Stimulated activated CD8-positive, alpha-beta memory T cell treated with anti-CD3 and anti-CD28 coated beads, Interleukin-4, amount 100 ng/mL, for 4 hours (primary cell): ENCODE measurements at regions not wholly inside any gene's neighbourhood (a gene's known extent, or its start where the extent isn't known, plus 50 kb on each side); places are given as distances from the start of the nearest gene placed in this dataset.

ENCODE experiments used
- DNase-seq, 2 donors: peaks; one replicate each; pipeline ENCODE4 v3.0.0-alpha.2; 2020; ENCODE audit warnings: low read depth in 2 of 2, low spot score in 1 of 2

DNA sequence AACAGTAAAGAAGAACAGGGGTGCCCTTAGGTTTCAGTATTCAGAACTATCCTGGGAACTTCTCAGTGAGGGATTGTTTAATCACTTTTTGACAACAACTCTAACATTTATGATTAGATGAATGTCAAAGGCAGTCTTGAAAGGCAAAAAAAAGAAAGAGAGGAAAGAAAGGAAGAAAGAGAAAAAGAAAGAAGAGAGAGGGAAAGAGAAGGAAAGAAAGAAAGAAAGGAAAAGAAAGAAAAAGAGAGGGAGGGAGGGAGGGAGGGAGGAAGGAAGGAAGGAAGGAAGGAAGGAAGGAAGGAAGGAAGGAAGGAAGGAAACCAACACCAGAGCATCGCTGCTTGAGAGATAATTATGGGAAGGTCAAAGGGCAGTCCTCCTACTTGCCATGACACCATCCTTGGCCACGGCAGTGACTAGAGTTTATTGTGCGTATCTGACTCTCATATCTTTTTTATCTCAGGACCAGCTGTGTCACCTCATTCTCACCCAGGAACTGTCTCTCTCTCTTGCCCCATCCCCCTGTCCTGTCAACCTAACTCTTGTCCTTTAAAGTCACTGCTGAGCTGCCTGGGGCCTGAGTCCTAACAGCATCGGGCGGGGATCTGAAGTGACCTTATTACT, 96.8 kb upstream of the ATXN1 start:
- no peak for DNase-seq

DNA sequence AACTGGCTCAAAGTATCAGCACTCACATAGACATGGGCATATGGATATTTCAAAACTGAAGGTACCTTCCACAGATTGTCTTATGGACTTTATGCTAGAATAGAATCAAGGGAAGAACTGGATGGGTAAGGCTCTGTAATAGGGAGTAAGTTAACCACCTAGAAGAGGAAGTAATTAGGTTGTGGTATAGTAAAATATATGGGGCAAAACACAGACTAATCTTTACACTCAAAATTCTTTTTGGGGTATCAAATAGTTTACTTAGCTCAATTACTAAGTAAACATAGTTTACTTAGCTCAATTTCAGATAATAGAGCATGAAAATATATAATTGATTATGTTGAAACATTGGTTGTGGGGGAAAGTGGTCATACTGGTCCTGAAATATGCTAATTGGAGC, 94.2 kb upstream of the ATXN1 start:
- no peak for DNase-seq

DNA sequence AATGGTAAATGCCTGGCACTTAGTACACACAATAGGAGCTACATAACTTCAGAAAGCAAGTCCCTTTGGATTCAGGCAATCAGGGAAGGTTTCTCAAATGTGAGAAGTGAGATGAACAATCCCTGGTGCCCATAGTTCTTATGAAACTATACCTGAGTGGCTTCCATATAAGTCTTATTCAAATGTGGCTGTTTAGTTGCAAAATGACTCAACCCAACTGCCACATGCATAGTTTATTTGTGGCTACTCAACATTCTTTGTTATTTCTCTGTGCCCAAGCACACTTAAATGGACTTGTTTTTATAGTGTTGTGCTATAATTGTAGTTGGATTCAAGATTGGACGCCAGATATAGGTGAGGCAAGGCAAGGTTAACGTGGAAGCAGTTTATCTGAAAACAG, 93.7 kb upstream of the ATXN1 start:
- no peak for DNase-seq

GRCh38 chr6:16852671-16853070, 91.4 kb upstream of the ATXN1 start:
- no peak for DNase-seq

- no peak for DNase-seq
Measured at GRCh38 chr6:16851758-16852157, 90.5 kb upstream of the ATXN1 start.

DNA sequence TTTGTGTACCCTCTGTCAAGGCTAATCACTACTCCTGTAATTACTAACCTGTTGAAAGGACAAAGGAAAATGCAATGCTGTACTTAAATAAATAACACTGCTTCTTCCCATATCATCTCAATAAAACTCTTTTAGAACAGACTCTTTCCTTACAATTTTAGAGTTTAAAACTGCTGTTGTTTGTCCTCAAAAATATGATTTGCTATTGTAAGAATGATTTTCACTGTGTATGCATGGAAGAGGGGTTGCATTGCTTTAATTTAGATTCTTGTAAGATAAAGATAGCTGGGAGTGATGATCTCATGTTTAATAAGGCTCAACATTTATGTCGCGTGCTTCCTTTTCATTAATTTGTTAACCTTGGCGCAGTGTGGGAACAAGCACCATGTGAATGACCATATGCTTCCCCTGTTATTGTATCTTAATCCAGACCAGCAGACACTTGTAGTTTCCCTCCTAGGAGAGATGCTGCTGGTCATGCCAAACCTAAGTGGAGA, 89.8 kb upstream of the ATXN1 start:
- DNase-seq, result no peak

GRCh38 chr6:16850681-16851026, 89.4 kb upstream of the ATXN1 start:
- no peak for DNase-seq

DNA sequence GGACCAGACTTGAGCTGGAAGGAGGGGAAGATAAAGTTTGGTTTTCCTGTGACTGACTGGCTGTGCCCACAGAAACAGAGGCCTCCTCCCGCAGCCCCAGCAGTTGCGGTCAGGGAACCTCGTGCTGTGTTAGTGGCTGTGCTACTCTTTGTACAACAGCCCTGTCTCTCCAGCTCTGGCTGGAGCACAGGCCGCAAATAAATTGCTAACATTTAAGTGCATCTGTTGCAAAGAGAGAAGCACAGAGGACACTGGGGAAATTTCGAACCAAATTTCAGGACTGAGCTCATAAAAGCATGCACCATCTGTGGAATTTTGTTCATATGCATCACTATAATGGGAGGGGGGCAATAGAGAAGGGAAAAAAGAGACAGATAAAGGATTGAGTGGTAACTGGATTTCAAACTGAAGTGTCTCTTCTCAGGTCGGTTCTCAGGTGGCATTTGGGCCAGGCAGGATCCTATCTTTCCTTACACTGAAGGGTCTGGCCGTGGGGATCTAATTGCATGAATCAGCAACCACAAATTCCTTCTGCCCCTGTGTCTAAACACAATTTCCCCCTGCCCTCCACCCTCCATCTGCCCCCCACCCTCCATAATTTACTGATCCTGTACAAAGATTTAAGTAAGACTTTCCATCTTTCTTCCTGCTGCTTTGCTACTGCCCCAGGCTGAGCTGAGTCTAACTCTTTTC, 88.9 kb upstream of the ATXN1 start:
- no peak for DNase-seq

GRCh38 chr6:16849280-16849987, 88.2 kb upstream of the ATXN1 start:
- DNase-seq, result no peak

DNA sequence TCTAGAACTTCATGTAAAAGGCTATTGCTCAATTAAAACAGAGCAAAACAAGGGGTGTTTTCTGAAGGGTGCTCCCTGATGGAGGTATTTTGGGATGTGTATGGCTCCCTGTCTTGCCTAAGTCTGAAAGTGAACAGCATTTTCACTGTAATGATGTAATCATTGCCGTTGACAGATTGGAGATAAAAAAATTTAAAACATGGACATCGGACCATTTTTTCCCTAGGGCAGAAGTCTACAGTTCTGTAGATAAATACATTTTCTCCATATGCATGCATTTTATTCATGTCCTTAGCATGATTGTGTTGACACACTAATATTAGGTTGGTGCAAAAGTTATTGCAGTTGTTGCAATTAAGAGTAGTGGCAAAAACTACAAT, 85.1 kb upstream of the ATXN1 start:
- DNase-seq, result no peak

- no peak for DNase-seq
Measured at GRCh38 chr6:16844183-16844582, 82.9 kb upstream of the ATXN1 start.

DNA sequence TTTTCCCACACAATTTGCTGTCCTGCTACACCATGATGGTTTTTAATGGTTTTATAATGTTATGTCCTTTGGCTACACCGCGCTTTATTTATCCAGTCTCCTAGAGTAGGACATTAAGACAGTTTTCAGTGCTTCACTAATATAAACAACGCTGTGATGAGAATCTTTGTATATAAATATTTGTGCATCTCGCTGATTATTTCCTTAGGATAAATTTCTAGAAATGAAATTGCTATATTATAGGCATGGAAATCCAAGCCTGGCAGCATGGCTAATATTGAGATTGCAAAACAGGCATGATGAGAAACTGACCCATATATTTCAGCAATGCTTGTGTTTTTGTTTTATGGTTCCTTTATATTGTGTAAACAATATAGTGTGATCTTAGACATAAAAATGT, 81.4 kb upstream of the ATXN1 start:
- DNase-seq, result no peak

- no peak for DNase-seq
Measured at GRCh38 chr6:16841241-16841640, 80.0 kb upstream of the ATXN1 start.

DNA sequence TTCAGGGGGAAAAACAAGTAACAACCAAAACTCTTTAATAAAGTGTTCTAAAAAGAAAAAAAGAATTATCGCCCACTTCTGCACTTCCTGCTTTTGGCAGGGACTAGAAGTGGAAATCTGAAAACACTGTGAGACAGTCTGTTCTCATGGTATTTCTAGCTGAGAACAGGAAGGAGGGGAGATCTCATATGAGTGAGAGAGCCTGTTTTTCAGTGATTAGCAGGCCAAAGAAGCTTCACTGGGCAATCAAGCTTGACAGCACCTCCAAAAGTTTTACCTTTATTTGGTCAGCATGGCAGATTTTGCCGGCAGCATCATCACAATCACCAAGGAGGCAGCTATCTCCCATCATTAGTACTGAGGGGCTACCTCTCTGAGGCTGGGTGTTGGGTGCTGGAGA, 79.5 kb upstream of the ATXN1 start:
- DNase-seq, result no peak

DNA sequence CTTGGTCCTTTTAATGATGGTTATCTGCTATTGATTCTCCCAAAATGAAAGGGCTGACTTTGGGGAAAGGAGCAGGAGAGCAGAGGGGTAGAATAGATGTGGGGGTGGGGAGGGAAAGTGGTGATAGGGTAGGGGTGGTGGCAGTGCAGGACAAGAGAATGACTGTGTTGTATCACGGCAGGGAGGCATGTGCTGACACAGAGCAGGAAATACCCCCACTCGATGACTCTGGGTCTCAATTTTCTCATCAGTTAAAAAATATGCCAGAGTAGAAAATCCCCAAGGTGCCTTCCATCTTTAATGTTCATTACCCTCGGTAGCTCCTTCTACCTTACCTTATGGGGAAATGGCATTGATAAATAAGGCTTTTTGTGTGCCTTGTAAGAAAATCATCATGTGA, 79.0 kb upstream of the ATXN1 start:
- DNase-seq, result no peak

DNA sequence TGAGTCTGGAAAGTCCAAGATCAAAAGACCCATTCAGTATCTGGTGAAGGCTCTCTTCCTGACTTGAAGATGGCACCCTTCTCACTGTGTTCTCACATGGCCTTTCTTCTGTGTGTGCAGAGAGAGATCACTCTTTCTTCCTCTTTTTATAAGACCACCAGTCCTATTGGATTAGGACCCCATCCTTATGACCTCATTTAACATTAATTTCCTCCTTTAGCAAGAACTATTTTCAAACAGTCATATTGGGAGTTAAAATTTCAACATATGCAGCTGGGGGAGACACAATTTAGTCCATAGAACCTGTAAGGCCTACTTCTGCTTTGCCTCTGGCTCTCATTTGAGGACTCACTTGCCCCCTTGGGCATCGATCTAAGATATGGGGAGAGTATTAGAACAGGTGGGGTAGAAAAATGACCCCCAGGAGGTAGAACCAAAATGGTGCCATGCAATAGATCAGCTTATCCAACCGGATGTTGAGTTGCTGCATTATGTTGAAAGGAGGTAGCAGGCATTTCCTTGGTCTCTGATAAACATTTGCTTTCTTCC, 78.4 kb upstream of the ATXN1 start:
- no peak for DNase-seq

DNA sequence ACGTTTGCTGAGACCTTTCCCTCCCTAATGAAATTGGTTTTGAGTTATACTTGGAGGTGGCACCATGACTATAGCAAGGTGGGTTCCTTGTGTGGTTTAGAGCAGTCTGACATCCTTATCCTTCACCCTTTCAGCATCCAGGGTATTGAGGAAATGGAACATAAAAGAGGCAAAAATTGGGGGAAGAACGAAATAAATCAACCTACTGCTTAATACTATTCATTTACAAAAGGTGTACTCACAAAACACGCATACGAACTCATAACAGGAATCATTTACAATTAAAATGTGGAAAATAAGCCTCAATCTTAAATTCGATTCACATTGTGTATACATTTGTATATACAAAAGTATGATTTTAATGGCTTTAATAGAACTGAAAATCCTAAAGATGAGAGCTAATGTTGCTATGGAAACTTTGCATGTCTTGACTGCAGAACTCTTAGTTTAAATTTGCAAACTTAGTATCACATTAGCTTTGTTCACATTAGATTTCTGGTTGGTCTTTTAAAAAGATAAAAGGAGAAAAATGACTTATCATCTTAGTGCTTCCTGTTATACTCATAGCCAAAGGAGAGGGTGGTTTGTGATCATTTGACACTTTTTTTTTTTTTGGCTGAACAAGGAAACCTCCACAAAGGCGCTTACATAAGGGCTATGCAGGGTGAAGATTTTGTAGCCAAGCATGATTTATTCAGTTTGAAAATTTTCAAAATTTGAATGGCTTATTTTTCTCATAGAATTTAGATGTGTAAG, 76.1 kb upstream of the ATXN1 start:
- DNase-seq, result no peak

GRCh38 chr6:16836144-16836981, 75.1 kb upstream of the ATXN1 start:
- DNase-seq, result no peak

DNA sequence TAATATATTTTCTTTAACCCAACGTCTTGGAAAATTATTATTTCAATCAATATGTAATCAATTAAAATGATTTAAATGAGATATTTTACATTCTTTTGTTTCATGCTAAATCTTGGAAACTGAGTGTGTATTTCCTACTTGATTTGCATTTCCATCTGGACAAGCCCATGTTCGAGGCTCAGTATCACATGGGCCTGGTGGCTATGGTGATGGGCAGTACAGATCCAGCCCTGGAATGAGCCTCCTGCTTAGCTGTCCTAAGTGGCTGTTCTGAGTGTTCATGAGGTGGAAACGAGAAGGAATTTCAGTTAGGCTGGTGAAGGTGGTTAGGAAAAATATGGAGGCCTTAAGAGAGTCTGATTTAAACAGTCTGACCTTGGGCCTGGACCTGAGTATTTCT, 73.0 kb upstream of the ATXN1 start:
- no peak for DNase-seq

- DNase-seq, result no peak
Measured at GRCh38 chr6:16832721-16833120, 71.5 kb upstream of the ATXN1 start.
